HepG2 (cell line): ENCODE measurements at regions not wholly inside any gene's neighbourhood (a gene's known extent, or its start where the extent isn't known, plus 50 kb on each side); places are given as distances from the start of the nearest gene placed in this dataset.

Experiments
- ATAC-seq: fragments of 200-7000 bp; cut with Tn5 transposase; 3 replicates; pipeline ENCODE4 v1.9.1; 2020; ENCODE audit warnings: mild to moderate bottlenecking, moderate library complexity
- BruUV-seq: library from RNA; stranded (reverse); fragments of 400-500 nt; replicated peaks from 2 replicates; lab custom pipeline; 2021; lab: Mats Ljungman, UMichigan
- CTCF ChIA-PET: fragments of 300-600 bp; formaldehyde crosslinking; extraction: SDS; loops from one replicate; lab custom pipeline; 2021; ENCODE audit warnings: low total read pairs, inconsistent platforms, low intra/inter-chr PET ratio; lab: Yijun Ruan, JAX
- POLR2A ChIA-PET: fragments of 350-600 bp; sonication (Branson Sonifier 250); formaldehyde crosslinking; loops from one replicate; lab custom pipeline; 2020; ENCODE audit warnings: antibody characterized with exemption, inconsistent platforms; lab: Yijun Ruan, JAX
- DNase-seq: peaks from one replicate; pipeline ENCODE4 v3.0.0-alpha.2; 2015; ENCODE audit warnings: low spot score
- FAIRE-seq: peaks from 3 replicates; lab custom pipeline; 2011; peaks lifted over from hg19 to GRCh38; lab: Jason Lieb, UNC
- H2AFZ ChIP-seq: one replicate; pipeline ENCODE4 v1.6.1; 2011; ENCODE audit warnings: low read length, inconsistent platforms
- H3K27ac ChIP-seq: fragments of 300-600 bp; 3 replicates; pipeline ENCODE4 v1.8.0; 2011; ENCODE audit warnings: mixed run types, mild to moderate bottlenecking, mixed read lengths, low read length, inconsistent platforms; ENCODE audit not compliant: insufficient read depth; ENCODE audit errors: extremely low read length
- H3K27me3 ChIP-seq, 2 experiments: fragments of 200-600 bp in 1 of 2; 2 replicates in 1 of 2; 3 replicates in 1 of 2; pipeline versions ENCODE4 v1.6.0 to v1.8.0; 2011; ENCODE audit warnings: low read length in 2 of 2, mild to moderate bottlenecking in 2 of 2, moderate library complexity in 2 of 2, inconsistent platforms in 1 of 2; ENCODE audit not compliant: insufficient read depth in 2 of 2, control insufficient read depth in 1 of 2
- H3K36me3 ChIP-seq, 2 experiments: fragments of 200-600 bp in 1 of 2; replicated peaks in 1 of 2; 2 replicates in 1 of 2; 3 replicates in 1 of 2; pipeline versions ENCODE4 v1.5.1 to v1.8.0; 2011; ENCODE audit warnings: low read length in 2 of 2, inconsistent platforms in 1 of 2; ENCODE audit not compliant: insufficient read depth in 2 of 2, control insufficient read depth in 1 of 2
- H3K4me1 ChIP-seq: 2 replicates; pipeline ENCODE4 v1.5.1; 2012; ENCODE audit warnings: low read length, inconsistent platforms; ENCODE audit not compliant: insufficient read depth
- H3K4me2 ChIP-seq: 2 replicates; pipeline ENCODE4 v1.6.0; 2011; ENCODE audit warnings: low read depth, low read length, inconsistent platforms
- H3K4me3 ChIP-seq, 3 experiments: fragments of 200-600 bp in 1 of 3; sonication (generic), shearing (Covaris generic) in 1 of 3; replicated peaks in 1 of 3; 2 replicates each; pipeline ENCODE4 v1.5.1; 2011 to 2016; ENCODE audit warnings: low read length in 3 of 3, inconsistent platforms in 2 of 3, low read depth in 2 of 3, mild to moderate bottlenecking in 2 of 3, control low read depth in 1 of 3, mixed read lengths in 1 of 3; ENCODE audit not compliant: insufficient read depth in 1 of 3
- H3K79me2 ChIP-seq: one replicate; pipeline ENCODE4 v1.6.1; 2011; ENCODE audit warnings: low read length, inconsistent platforms; ENCODE audit not compliant: insufficient read depth
- H3K9ac ChIP-seq: 2 replicates; pipeline ENCODE4 v1.6.0; 2011; ENCODE audit warnings: mild to moderate bottlenecking, low read depth, low read length, inconsistent platforms; ENCODE audit not compliant: insufficient read depth
- H3K9me3 ChIP-seq: 2 replicates; pipeline ENCODE4 v1.5.1; 2012; ENCODE audit warnings: mild to moderate bottlenecking, low read length
- H4K20me1 ChIP-seq: 2 replicates; pipeline ENCODE4 v1.6.0; 2011; ENCODE audit warnings: inconsistent platforms, mild to moderate bottlenecking, low read length, moderate library complexity; ENCODE audit not compliant: insufficient read depth
- FOSL2 ChIP-seq: sonication (generic); formaldehyde crosslinking; IDR thresholded peaks from 2 replicates; pipeline ENCODE4 v1.4.0; 2020; ENCODE audit warnings: missing genetic modification reagents
- MAFF ChIP-seq: IDR thresholded peaks from 2 replicates; pipeline ENCODE4 v1.6.1; 2011; ENCODE audit warnings: low read depth, low read length, improper control_type of control experiment
- MAFK ChIP-seq, 2 experiments: IDR thresholded peaks in 1 of 2; conservative IDR thresholded peaks in 1 of 2; 2 replicates each; pipeline ENCODE4 v1.6.1; 2011; ENCODE audit warnings: improper control_type of control experiment in 2 of 2, low read length in 2 of 2
- MEIS2 ChIP-seq: sonication (generic); formaldehyde crosslinking; IDR thresholded peaks from 2 replicates; pipeline ENCODE4 v1.9.0; 2021; ENCODE audit warnings: mild to moderate bottlenecking, missing genetic modification reagents
- NFRKB ChIP-seq: fragments of 450-650 bp; IDR thresholded peaks from 2 replicates; pipeline ENCODE4 v1.6.1; 2017
- RXRB ChIP-seq: IDR thresholded peaks from 2 replicates; pipeline ENCODE4 v1.6.1; 2016; ENCODE audit warnings: borderline replicate concordance, missing genetic modification reagents, missing compliant biosample characterization
- SMARCC2 ChIP-seq: fragments of 450-650 bp; IDR thresholded peaks from 2 replicates; pipeline ENCODE4 v1.6.1; 2017; ENCODE audit warnings: antibody characterized with exemption, mild to moderate bottlenecking
- SP4 ChIP-seq: sonication (generic); formaldehyde crosslinking; IDR thresholded peaks from 2 replicates; pipeline ENCODE4 v1.8.1; 2023; ENCODE audit warnings: mild to moderate bottlenecking, missing genetic modification reagents
- ZNF660 ChIP-seq: sonication (generic); formaldehyde crosslinking; IDR thresholded peaks from 2 replicates; pipeline ENCODE4 v1.5.1; 2020; ENCODE audit warnings: mild to moderate bottlenecking, low read depth, missing genetic modification reagents, borderline replicate concordance
- WGBS: methylation state at CpG from one replicate; pipeline ENCODE4 v1.1.6; 2017; ENCODE audit warnings: low lambda C conversion rate; 5-methylcytosine and 5-hydroxymethylcytosine counted together
- in situ Hi-C: cut with HindIII; loops from 2 replicates; pipeline ENCODE4 v1.10.0; 2017; ENCODE audit warnings: low pct_unique_long_range_greater_than_20kb; ENCODE audit not compliant: extremely low pct_ligation_motif_present
- intact Hi-C: fragments of 100-400 bp; cut with micrococcal nuclease; formaldehyde crosslinking; loops from one replicate; pipeline ENCODE4 v1.10.0; 2022; ENCODE audit not compliant: unreplicated experiment
- TF ChIP-seq, protein P1 (sequence below): sonication (generic); formaldehyde crosslinking; IDR thresholded peaks from 2 replicates; pipeline ENCODE4 v1.5.0; 2020; ENCODE audit warnings: mild to moderate bottlenecking, missing genetic modification reagents

DNA sequence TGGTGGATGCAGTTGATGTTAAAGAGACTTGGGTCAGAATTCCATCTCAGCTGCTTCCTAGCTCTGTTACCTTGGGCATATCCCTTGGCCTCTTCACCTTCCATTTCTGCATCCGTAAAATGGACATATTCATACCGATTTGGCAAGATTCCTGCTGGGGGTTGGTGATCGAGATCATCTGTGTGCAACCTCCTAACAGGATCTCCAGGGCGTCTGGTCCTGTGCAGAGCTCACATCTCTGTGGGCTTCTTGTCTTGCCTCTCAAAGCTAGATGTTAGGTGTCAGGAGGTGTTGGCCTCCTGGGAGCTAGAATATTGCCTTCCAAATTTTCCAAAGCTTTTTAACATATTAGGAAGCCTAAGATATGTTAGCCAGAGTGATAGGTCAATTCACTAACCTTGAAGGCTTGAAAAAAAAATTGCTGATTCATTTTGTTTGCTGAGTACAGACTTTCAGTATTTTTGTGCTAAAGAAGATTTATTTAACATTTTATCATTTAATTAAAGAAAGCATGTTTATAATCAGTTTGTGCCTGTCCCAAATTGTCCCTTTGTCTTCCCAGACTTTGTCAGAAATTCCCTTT lies 69.7 kb upstream of the ZNF516 start:
- 2% methylated on average over 3 of the region's 4 CpGs for whole genome bisulfite sequencing
- ChIA-PET CTCF (no interaction called here), POLR2A (interaction anchor here (0.5 to 1.1 kb wide), 2 partner anchors 11 to 70 kb away, joined by 3 read pairs; no protein-coding TSS in a partner anchor)
- 0 out of 6 replicates have a peak overlapping the region, but pooled peaks of 1 of the 3 experiments have one; percentile 9 for H3K4me3 ChIP-seq
- no peaks in the 10 kb centered on the region for H3K36me3 ChIP-seq
- H3K4me2 ChIP-seq, result peak overlapping the region; percentile 71
- intact Hi-C loops, result no loop called here
- H4K20me1 ChIP-seq, result no peaks in the 10 kb centered on the region
- H3K4me1 ChIP-seq, result peaks cover 22% of the 10 kb centered on the region
- ATAC-seq (no peak; the same call in 2 of the 3 replicates), DNase-seq (no peak), FAIRE-seq (no peak)
- no peaks in the 10 kb centered on the region for H3K9me3 ChIP-seq
- H2AFZ ChIP-seq, result no peak overlapping the region
- H3K9ac ChIP-seq, result no peak overlapping the region
- TF ChIP-seq MAFF (peak; percentile 48; the same call in 1 of the 2 replicates), MAFK (conservative IDR thresholded peaks at IDR 0.05 in 1 of 2, IDR thresholded peaks at IDR 0.05 in 1 of 2; ENCODE audit: low read length in 2 of 2) (peak; percentile 49 to 68; a peak in 2 of 4 replicates), SMARCC2 (no peak)
- no peak overlapping the region for H3K27ac ChIP-seq
- in situ Hi-C loops, result no loop called here
- BruUV-seq, result no TSS peak
- H3K79me2 ChIP-seq, result no peaks in the 10 kb centered on the region
- H3K27me3 ChIP-seq, result peaks cover 0 to 5% of the 10 kb centered on the region in 2 experiments; a peak in 3 of 5 replicates

- intact Hi-C loops, result no loop called here
- H4K20me1 ChIP-seq, result no peaks in the 10 kb centered on the region
- no peak overlapping the region for H3K4me3 ChIP-seq
- no peak for FAIRE-seq
- in situ Hi-C loops, result no loop called here
- BruUV-seq, result no TSS peak
- no peaks in the 10 kb centered on the region for H3K36me3 ChIP-seq
- H3K4me1 ChIP-seq, result peaks cover 27% of the 10 kb centered on the region
- H3K27me3 ChIP-seq, result peaks cover 4% of the 10 kb centered on the region in 2 experiments; a peak in 3 of 5 replicates
- DNase-seq, result no peak
- no peak overlapping the region for H3K4me2 ChIP-seq
- no peaks in the 10 kb centered on the region for H3K9me3 ChIP-seq
- CTCF ChIA-PET, result no interaction called here
- no peak overlapping the region for H3K9ac ChIP-seq
- 41% methylated on average over 8 of the region's 8 CpGs for WGBS
- no peaks in the 10 kb centered on the region for H3K79me2 ChIP-seq
- POLR2A ChIA-PET, result no interaction called here
- no peak for ATAC-seq
- no peak overlapping the region for H2AFZ ChIP-seq
- no peak overlapping the region for H3K27ac ChIP-seq
- TF ChIP-seq, protein P1, sequence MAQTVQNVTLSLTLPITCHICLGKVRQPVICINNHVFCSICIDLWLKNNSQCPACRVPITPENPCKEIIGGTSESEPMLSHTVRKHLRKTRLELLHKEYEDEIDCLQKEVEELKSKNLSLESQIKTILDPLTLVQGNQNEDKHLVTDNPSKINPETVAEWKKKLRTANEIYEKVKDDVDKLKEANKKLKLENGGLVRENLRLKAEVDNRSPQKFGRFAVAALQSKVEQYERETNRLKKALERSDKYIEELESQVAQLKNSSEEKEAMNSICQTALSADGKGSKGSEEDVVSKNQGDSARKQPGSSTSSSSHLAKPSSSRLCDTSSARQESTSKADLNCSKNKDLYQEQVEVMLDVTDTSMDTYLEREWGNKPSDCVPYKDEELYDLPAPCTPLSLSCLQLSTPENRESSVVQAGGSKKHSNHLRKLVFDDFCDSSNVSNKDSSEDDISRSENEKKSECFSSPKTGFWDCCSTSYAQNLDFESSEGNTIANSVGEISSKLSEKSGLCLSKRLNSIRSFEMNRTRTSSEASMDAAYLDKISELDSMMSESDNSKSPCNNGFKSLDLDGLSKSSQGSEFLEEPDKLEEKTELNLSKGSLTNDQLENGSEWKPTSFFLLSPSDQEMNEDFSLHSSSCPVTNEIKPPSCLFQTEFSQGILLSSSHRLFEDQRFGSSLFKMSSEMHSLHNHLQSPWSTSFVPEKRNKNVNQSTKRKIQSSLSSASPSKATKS (CRISPR knock-in tag), result no peak
- no peak for TF ChIP-seq NFRKB
- TF ChIP-seq ZNF660 (CRISPR knock-in tag), result no peak
- no peak for TF ChIP-seq SP4 (CRISPR knock-in tag)
- TF ChIP-seq MEIS2 (CRISPR knock-in tag), result no peak
- TF ChIP-seq RXRB (CRISPR knock-in tag), result no peak
- TF ChIP-seq FOSL2 (CRISPR knock-in tag), result 0 out of 2 replicates have a peak, but pooled peaks have one; percentile 21
Observed at GRCh38 chr18:76564117-76564516, 69.1 kb upstream of the ZNF516 start.
